ENCODE measurements at regions not wholly inside any gene's neighbourhood (a gene's known extent, or its start where the extent isn't known, plus 50 kb on each side); places are given as distances from the start of the nearest gene placed in this dataset.

GRCh38 chr3:178042376-178042775 lies 493.9 kb upstream of the KCNMB2 start:
- CTCF ChIA-PET: interaction anchor here (0.7 kb wide), 1 partner anchor 779 kb away, joined by 3 read pairs; no protein-coding TSS in a partner anchor
- POLR2A ChIA-PET (ENCODE audit: low non-redundant PET): no interaction called here

GRCh38 chr3:178043084-178043483 lies 493.2 kb upstream of the KCNMB2 start:
- DNase-seq (ENCODE audit: low spot score): no peak
- ChIA-PET POLR2A (ENCODE audit: low non-redundant PET) (no interaction called here), CTCF (interaction anchor here (0.6 kb wide), 1 partner anchor 48 kb away, joined by 4 read pairs; no protein-coding TSS in a partner anchor)
- no peak overlapping the region for H3K27ac ChIP-seq
- TF ChIP-seq CTCF (conservative IDR thresholded peaks at IDR 0.05; ENCODE audit: low read depth): no peak

More at GRCh38 chr3:178042376-178042775, 493.9 kb upstream of the KCNMB2 start:
- H3K27ac ChIP-seq: no peak overlapping the region
- DNase-seq (ENCODE audit: low spot score): no peak
- no peak for TF ChIP-seq CTCF (conservative IDR thresholded peaks at IDR 0.05; ENCODE audit: low read depth)

GRCh38 chr3:178044320-178044719 lies 491.9 kb upstream of the KCNMB2 start:
- H3K27ac ChIP-seq: no peak overlapping the region
- ChIA-PET POLR2A (ENCODE audit: low non-redundant PET) (no interaction called here), CTCF (no interaction called here)
- TF ChIP-seq CTCF (conservative IDR thresholded peaks at IDR 0.05; ENCODE audit: low read depth): no peak
- DNase-seq (ENCODE audit: low spot score): no peak

GRCh38 chr3:178047496-178047895 lies 488.7 kb upstream of the KCNMB2 start:
- CTCF ChIA-PET: no interaction called here
- POLR2A ChIA-PET (ENCODE audit: low non-redundant PET): no interaction called here
- DNase-seq (ENCODE audit: low spot score): no peak
- H3K27ac ChIP-seq: no peak overlapping the region
- TF ChIP-seq CTCF (conservative IDR thresholded peaks at IDR 0.05; ENCODE audit: low read depth): no peak

DNA sequence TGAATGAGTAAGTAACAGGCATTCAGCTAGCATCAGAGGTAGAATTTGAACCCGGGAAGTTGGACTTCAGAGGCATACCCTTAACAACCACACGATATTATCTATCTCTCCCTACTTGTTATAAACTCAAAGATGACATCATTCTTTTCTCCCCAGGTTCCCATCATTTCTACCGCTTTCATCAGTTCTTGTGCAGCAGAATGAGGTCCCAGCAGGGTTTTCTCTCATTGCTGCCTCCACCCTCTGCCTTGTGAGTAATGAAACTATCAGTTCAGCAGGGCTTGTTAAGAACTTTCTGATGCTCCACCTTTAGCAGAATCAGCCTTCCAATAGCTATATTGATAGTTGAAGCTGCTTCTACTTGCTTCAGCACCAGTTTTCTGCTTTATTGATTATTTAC lies 487.5 kb upstream of the KCNMB2 start:
- no peak for DNase-seq (ENCODE audit: low spot score)
- H3K27ac ChIP-seq: no peak overlapping the region
- POLR2A ChIA-PET (ENCODE audit: low non-redundant PET): no interaction called here
- CTCF ChIA-PET: no interaction called here
- TF ChIP-seq CTCF (conservative IDR thresholded peaks at IDR 0.05; ENCODE audit: low read depth): no peak

GRCh38 chr3:178054471-178054870 lies 481.8 kb upstream of the KCNMB2 start:
- H3K27ac ChIP-seq: no peak overlapping the region
- ChIA-PET POLR2A (ENCODE audit: low non-redundant PET) (no interaction called here), CTCF (no interaction called here)
- no peak for DNase-seq (ENCODE audit: low spot score)
- TF ChIP-seq CTCF (conservative IDR thresholded peaks at IDR 0.05; ENCODE audit: low read depth): no peak

DNA sequence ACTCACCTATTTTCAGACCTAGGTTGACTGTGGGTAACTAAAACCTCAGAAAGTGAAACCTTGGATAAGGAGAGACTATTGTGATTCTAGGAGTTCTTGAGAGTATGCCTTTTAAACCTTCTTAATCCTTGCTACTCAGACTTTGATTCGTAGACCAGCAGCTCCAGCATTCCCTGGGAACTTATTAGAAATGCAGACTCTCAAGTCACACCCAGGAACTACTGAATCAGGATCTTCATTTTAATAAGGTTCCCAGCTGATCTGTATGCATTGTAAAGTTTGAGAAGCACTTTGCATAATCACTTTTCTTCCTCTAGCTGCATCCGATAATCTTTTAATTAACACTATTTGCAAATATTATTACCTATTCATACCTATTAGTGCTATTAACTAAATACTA lies 480.3 kb upstream of the KCNMB2 start:
- no peak overlapping the region for H3K27ac ChIP-seq
- DNase-seq (ENCODE audit: low spot score): no peak
- POLR2A ChIA-PET (ENCODE audit: low non-redundant PET): no interaction called here
- no peak for TF ChIP-seq CTCF (conservative IDR thresholded peaks at IDR 0.05; ENCODE audit: low read depth)
- CTCF ChIA-PET: no interaction called here

Measured in RWPE1 (cell line).